HL-60 (cell line): ENCODE measurements at regions not wholly inside any gene's neighbourhood (a gene's known extent, or its start where the extent isn't known, plus 50 kb on each side); places are given as distances from the start of the nearest gene placed in this dataset.

ENCODE experiments used
- CTCF ChIP-seq: IDR thresholded peaks from one replicate; pipeline ENCODE4 v1.5.1; 2011; ENCODE audit warnings: low read length, control low read depth, inconsistent platforms; ENCODE audit not compliant: insufficient read depth
- GABPA ChIP-seq: IDR thresholded peaks from 2 replicates; pipeline ENCODE4 v1.6.1; 2012; ENCODE audit warnings: low read depth
- REST ChIP-seq: IDR thresholded peaks from 2 replicates; pipeline ENCODE4 v1.6.1; 2012; ENCODE audit warnings: low read depth; ENCODE audit not compliant: insufficient replicate concordance

GRCh38 chr20:57069442-57069841 lies 197.0 kb downstream of the BMP7 start:
- no peak for TF ChIP-seq CTCF
- no peak for TF ChIP-seq REST
- TF ChIP-seq GABPA: no peak
